IMR-90 (cell line): ENCODE measurements at regions not wholly inside any gene's neighbourhood (a gene's known extent, or its start where the extent isn't known, plus 50 kb on each side); places are given as distances from the start of the nearest gene placed in this dataset.

Experiments
- ATAC-seq: fragments of 200-7000 bp; cut with Tn5 transposase; 2 replicates; pipeline ENCODE4 v1.9.1; 2020; ENCODE audit warnings: low read depth, mild to moderate bottlenecking, moderate library complexity
- BruUV-seq: library from RNA; stranded (reverse); fragments of 400-500 nt; replicated peaks from 2 replicates; lab custom pipeline; 2021; lab: Mats Ljungman, UMichigan
- CTCF ChIA-PET: fragments of 300-600 bp; formaldehyde crosslinking; extraction: SDS; loops from one replicate; lab custom pipeline; 2021; ENCODE audit warnings: antibody characterized with exemption; lab: Yijun Ruan, JAX
- POLR2A ChIA-PET: fragments of 300-600 bp; sonication (Branson Sonifier 250); formaldehyde crosslinking; loops from one replicate; lab custom pipeline; 2022; ENCODE audit warnings: antibody characterized with exemption; ENCODE audit not compliant: unreplicated experiment; lab: Charles Lee
- DNase-seq: peaks from one replicate; pipeline ENCODE4 v3.0.0; 2013
- H2AFZ ChIP-seq: replicated peaks from 2 replicates; pipeline ENCODE3; 2013; ENCODE audit warnings: low read length, mild to moderate bottlenecking; ENCODE audit not compliant: poor library complexity
- H2AK5ac ChIP-seq: 2 replicates; pipeline ENCODE4 v1.6.1; 2013; ENCODE audit warnings: low read depth, low read length, inconsistent platforms
- H2AK9ac ChIP-seq: replicated peaks from 2 replicates; pipeline ENCODE3; 2013; ENCODE audit warnings: mild to moderate bottlenecking, low read depth, low read length, moderate library complexity; ENCODE audit not compliant: poor library complexity
- H2BK120ac ChIP-seq: 2 replicates; pipeline ENCODE4 v1.6.1; 2013; ENCODE audit warnings: low read depth, low read length, inconsistent platforms
- H2BK15ac ChIP-seq: 3 replicates; pipeline ENCODE4 v1.6.1; 2013; ENCODE audit warnings: low read depth, low read length, inconsistent platforms
- H2BK20ac ChIP-seq: 2 replicates; pipeline ENCODE4 v1.6.1; 2013; ENCODE audit warnings: low read depth, mild to moderate bottlenecking, inconsistent platforms, low read length, moderate library complexity
- H2BK5ac ChIP-seq: 2 replicates; pipeline ENCODE4 v1.6.1; 2013; ENCODE audit warnings: mild to moderate bottlenecking, low read depth, low read length, inconsistent platforms; ENCODE audit not compliant: poor library complexity, severe bottlenecking
- H3K14ac ChIP-seq: replicated peaks from 2 replicates; pipeline ENCODE4 v1.6.1; 2013; ENCODE audit warnings: low read depth, low read length, inconsistent platforms
- H3K18ac ChIP-seq: 2 replicates; pipeline ENCODE4 v1.6.1; 2013; ENCODE audit warnings: low read depth, low read length, control low read depth
- H3K23ac ChIP-seq: 2 replicates; pipeline ENCODE4 v1.6.1; 2013; ENCODE audit warnings: low read depth, low read length, inconsistent platforms
- H3K27ac ChIP-seq: 2 replicates; pipeline ENCODE4 v1.5.1; 2013; ENCODE audit warnings: mild to moderate bottlenecking, control low read depth, low read length; ENCODE audit not compliant: insufficient read depth
- H3K27me3 ChIP-seq: 2 replicates; pipeline ENCODE4 v1.6.1; 2013; ENCODE audit warnings: low read length; ENCODE audit not compliant: control insufficient read depth, insufficient read depth
- H3K36me3 ChIP-seq: 2 replicates; pipeline ENCODE4 v1.6.1; 2013; ENCODE audit warnings: low read length, mixed read lengths; ENCODE audit not compliant: control insufficient read depth, insufficient read depth
- H3K4ac ChIP-seq: 2 replicates; pipeline ENCODE4 v1.6.1; 2013; ENCODE audit warnings: low read depth, low read length, inconsistent platforms
- H3K4me1 ChIP-seq: 2 replicates; pipeline ENCODE4 v1.6.1; 2013; ENCODE audit warnings: low read length, mixed read lengths; ENCODE audit not compliant: control insufficient read depth, insufficient read depth
- H3K4me2 ChIP-seq: 2 replicates; pipeline ENCODE4 v1.6.1; 2013; ENCODE audit warnings: low read depth, mild to moderate bottlenecking, control low read depth, low read length, moderate library complexity
- H3K4me3 ChIP-seq: 2 replicates; pipeline ENCODE4 v1.5.1; 2013; ENCODE audit warnings: low read depth, mild to moderate bottlenecking, control low read depth, low read length, moderate library complexity; ENCODE audit not compliant: insufficient read depth
- H3K56ac ChIP-seq: 2 replicates; pipeline ENCODE4 v1.6.1; 2013; ENCODE audit warnings: low read length, inconsistent platforms; ENCODE audit not compliant: insufficient read depth; ENCODE audit errors: extremely low read depth
- H3K79me1 ChIP-seq, 2 experiments: 2 replicates each; pipeline ENCODE4 v1.6.1; 2013; ENCODE audit warnings: low read length in 2 of 2, inconsistent platforms in 1 of 2, low read depth in 1 of 2
- H3K9ac ChIP-seq: 2 replicates; pipeline ENCODE4 v1.6.1; 2013; ENCODE audit warnings: low read depth, low read length, control low read depth
- H3K9me1 ChIP-seq: 2 replicates; pipeline ENCODE4 v1.6.1; 2013; ENCODE audit warnings: low read length, inconsistent platforms; ENCODE audit not compliant: insufficient read depth
- H3K9me3 ChIP-seq: 2 replicates; pipeline ENCODE4 v1.6.1; 2013; ENCODE audit warnings: low read length; ENCODE audit not compliant: control insufficient read depth, insufficient read depth
- H4K20me1 ChIP-seq: 2 replicates; pipeline ENCODE4 v1.6.1; 2013; ENCODE audit warnings: low read length, inconsistent platforms; ENCODE audit not compliant: insufficient read depth
- H4K5ac ChIP-seq: 2 replicates; pipeline ENCODE4 v1.6.1; 2013; ENCODE audit warnings: mild to moderate bottlenecking, low read depth, low read length, control low read depth
- H4K8ac ChIP-seq, 2 experiments: 2 replicates each; pipeline ENCODE4 v1.6.1; 2013; ENCODE audit warnings: low read depth in 2 of 2, low read length in 2 of 2, control low read depth in 1 of 2, inconsistent platforms in 1 of 2
- H4K91ac ChIP-seq: 2 replicates; pipeline ENCODE4 v1.6.1; 2013; ENCODE audit warnings: low read depth, low read length, inconsistent platforms; ENCODE audit not compliant: insufficient read depth
- CEBPB ChIP-seq: IDR thresholded peaks from 2 replicates; pipeline ENCODE4 v1.6.1; 2012; ENCODE audit warnings: low read depth, low read length, improper control_type of control experiment
- CHD1 ChIP-seq: IDR thresholded peaks from 2 replicates; pipeline ENCODE4 v1.6.1; 2012; ENCODE audit warnings: low read depth, low read length, improper control_type of control experiment
- CTCF ChIP-seq: conservative IDR thresholded peaks from 2 replicates; pipeline ENCODE4 v1.5.1; 2012; ENCODE audit warnings: mild to moderate bottlenecking, low read depth, low read length, improper control_type of control experiment
- ELK1 ChIP-seq: fragments of 150-350 bp; IDR thresholded peaks from 2 replicates; pipeline ENCODE4 v1.6.1; 2016; ENCODE audit warnings: low read depth, mild to moderate bottlenecking, low read length, moderate library complexity, borderline replicate concordance
- MAZ ChIP-seq: IDR thresholded peaks from 2 replicates; pipeline ENCODE4 v1.6.1; 2012; ENCODE audit warnings: low read depth, mild to moderate bottlenecking, low read length, improper control_type of control experiment, moderate library complexity, borderline replicate concordance
- MXI1 ChIP-seq: IDR thresholded peaks from 2 replicates; pipeline ENCODE4 v1.6.1; 2012; ENCODE audit warnings: low read depth, mild to moderate bottlenecking, low read length, moderate library complexity, borderline replicate concordance
- RAD21 ChIP-seq: IDR thresholded peaks from 2 replicates; pipeline ENCODE4 v1.6.1; 2012; ENCODE audit warnings: low read length, improper control_type of control experiment
- RCOR1 ChIP-seq: IDR thresholded peaks from 2 replicates; pipeline ENCODE4 v1.6.1; 2012; ENCODE audit warnings: mild to moderate bottlenecking, low read length, improper control_type of control experiment; ENCODE audit not compliant: insufficient replicate concordance
- SMC3 ChIP-seq: fragments of 150-350 bp; IDR thresholded peaks from 2 replicates; pipeline ENCODE4 v1.6.1; 2016; ENCODE audit warnings: low read depth, mild to moderate bottlenecking, antibody characterized with exemption, low read length, moderate library complexity
- USF2 ChIP-seq: fragments of 150-350 bp; IDR thresholded peaks from 2 replicates; pipeline ENCODE4 v1.6.1; 2017; ENCODE audit warnings: mild to moderate bottlenecking, antibody characterized with exemption, low read length, low read depth
- WGBS, 2 experiments: methylation state at CpG; one replicate each; pipeline versions ENCODE4 v1.1.5 to v1.1.7; 2013; ENCODE audit warnings: missing lambda C conversion rate in 2 of 2; ENCODE audit not compliant: insufficient read length in 1 of 2; ENCODE audit errors: extremely low coverage in 2 of 2; 5-methylcytosine and 5-hydroxymethylcytosine counted together
- dilution Hi-C: fragments of 300-500 bp; cut with HindIII; formaldehyde crosslinking; loops from one replicate; pipeline ENCODE4 v1.14.3; 2018; ENCODE audit warnings: low sequenced_read_pairs; ENCODE audit not compliant: unreplicated experiment
- in situ Hi-C: fragments of 300-500 bp; cut with MboI; formaldehyde crosslinking; loops from 3 replicates; pipeline ENCODE4 v1.14.3; 2019; ENCODE audit warnings: low sequenced_read_pairs, inconsistent platforms, mixed read lengths
- intact Hi-C: fragments of 100-400 bp; cut with micrococcal nuclease; formaldehyde crosslinking; loops from 2 replicates; pipeline ENCODE4 v1.10.0; 2022

- Histone ChIP-seq H3K4me2 (no peak overlapping the region), H3K27ac (no peak overlapping the region), H3K36me3 (no peaks in the 10 kb centered on the region), H4K91ac (no peak overlapping the region), H2BK20ac (no peak overlapping the region), H3K4ac (no peak overlapping the region), H2BK5ac (no peak overlapping the region), H4K5ac (no peak overlapping the region), H3K9ac (no peak overlapping the region), H2BK120ac (no peak overlapping the region), H4K20me1 (no peaks in the 10 kb centered on the region), H2BK15ac (no peak overlapping the region), H4K8ac (no peak overlapping the region), H3K9me1 (no peaks in the 10 kb centered on the region), H3K27me3 (no peaks in the 10 kb centered on the region), H2AK9ac (no peak overlapping the region), H3K23ac (no peak overlapping the region), H3K9me3 (peaks cover 8% of the 10 kb centered on the region; the same call in 1 of the 2 replicates), H3K4me3 (no peak overlapping the region), H3K14ac (no peak overlapping the region), H2AFZ (no peak overlapping the region), H2AK5ac (no peak overlapping the region), H3K18ac (no peak overlapping the region), H3K79me1 (no peaks in the 10 kb centered on the region), H3K4me1 (no peaks in the 10 kb centered on the region), H3K56ac (no peak overlapping the region)
- ATAC-seq (peak; percentile 53; the same call in 1 of the 2 replicates), DNase-seq (peak; percentile 33)
- in situ Hi-C loops: no loop called here
- ChIA-PET CTCF (interaction anchor here (0.6 kb wide), 1 partner anchor 512 kb away, joined by 4 read pairs; no protein-coding TSS in a partner anchor), POLR2A (no interaction called here)
- intact Hi-C loops: no loop called here
- no CpG with 5 or more reads among the region's 12 CpGs for WGBS, 2 experiments
- dilution Hi-C loops: no loop called here
- TF ChIP-seq CHD1: no peak
- peak; percentile 49 for TF ChIP-seq CTCF
- TF ChIP-seq MAZ: no peak
- peak; percentile 57 for TF ChIP-seq RAD21
- no peak for TF ChIP-seq MXI1
- TF ChIP-seq USF2: no peak
- no peak for TF ChIP-seq CEBPB
- no peak for TF ChIP-seq RCOR1
- no peak for TF ChIP-seq ELK1
- peak; percentile 34; the same call in 1 of the 2 replicates for TF ChIP-seq SMC3
- no TSS peak for BruUV-seq
Observed at GRCh38 chr12:128069359-128069997, 197.5 kb upstream of the TMEM132C start.
